HL-60 (cell line): ENCODE measurements at regions not wholly inside any gene's neighbourhood (a gene's known extent, or its start where the extent isn't known, plus 50 kb on each side); places are given as distances from the start of the nearest gene placed in this dataset.

Source experiments
- CTCF ChIP-seq: IDR thresholded peaks from one replicate; pipeline ENCODE4 v1.5.1; 2011; ENCODE audit warnings: low read length, control low read depth, inconsistent platforms; ENCODE audit not compliant: insufficient read depth
- SPI1 ChIP-seq: IDR thresholded peaks from 2 replicates; pipeline ENCODE4 v1.6.1; 2012; ENCODE audit warnings: low read depth, mild to moderate bottlenecking, borderline replicate concordance

GRCh38 chr5:2177244-2177643 is 294.5 kb upstream of the IRX4 start:
- TF ChIP-seq CTCF: no peak
- no peak for TF ChIP-seq SPI1
